H9 (cell line): ENCODE measurements at regions not wholly inside any gene's neighbourhood (a gene's known extent, or its start where the extent isn't known, plus 50 kb on each side); places are given as distances from the start of the nearest gene placed in this dataset.

Source experiments
- DNase-seq: peaks from one replicate; pipeline ENCODE4 v3.0.0-alpha.2; 2017
- H2AFZ ChIP-seq: one replicate; pipeline ENCODE4 v1.6.1; 2013; ENCODE audit warnings: mild to moderate bottlenecking, low read length, control low read depth, moderate library complexity
- H2AK5ac ChIP-seq: 2 replicates; pipeline ENCODE4 v1.6.1; 2013; ENCODE audit warnings: low read length, control low read depth, mixed read lengths; ENCODE audit not compliant: insufficient read length
- H2BK120ac ChIP-seq: one replicate; pipeline ENCODE4 v1.6.1; 2013; ENCODE audit warnings: low read depth, mild to moderate bottlenecking, low read length, control low read depth, inconsistent platforms; ENCODE audit not compliant: poor library complexity, severe bottlenecking
- H2BK12ac ChIP-seq: 2 replicates; pipeline ENCODE4 v1.6.1; 2013; ENCODE audit warnings: low read length, control low read depth, mixed read lengths, low read depth; ENCODE audit not compliant: insufficient read length
- H2BK15ac ChIP-seq: 2 replicates; pipeline ENCODE4 v1.6.1; 2013; ENCODE audit warnings: low read depth, low read length, control low read depth
- H2BK20ac ChIP-seq: one replicate; pipeline ENCODE4 v1.6.1; 2013; ENCODE audit warnings: low read depth, mild to moderate bottlenecking, low read length, control low read depth, inconsistent platforms; ENCODE audit not compliant: poor library complexity, severe bottlenecking
- H2BK5ac ChIP-seq: 2 replicates; pipeline ENCODE4 v1.6.1; 2013; ENCODE audit warnings: low read length, control low read depth, mixed read lengths; ENCODE audit not compliant: insufficient read length
- H3K14ac ChIP-seq: 2 replicates; pipeline ENCODE4 v1.6.1; 2013; ENCODE audit warnings: low read length, control low read depth; ENCODE audit not compliant: insufficient read depth
- H3K18ac ChIP-seq: 2 replicates; pipeline ENCODE4 v1.6.1; 2013; ENCODE audit warnings: low read depth, mild to moderate bottlenecking, mixed read lengths, low read length, control low read depth; ENCODE audit not compliant: insufficient read length
- H3K23ac ChIP-seq: 2 replicates; pipeline ENCODE4 v1.6.1; 2013; ENCODE audit warnings: low read length, control low read depth, mixed read lengths, low read depth; ENCODE audit not compliant: insufficient read length
- H3K23me2 ChIP-seq: 2 replicates; pipeline ENCODE4 v1.6.1; 2013; ENCODE audit warnings: low read depth, mild to moderate bottlenecking, mixed read lengths, low read length, control low read depth; ENCODE audit not compliant: insufficient read length, poor library complexity, severe bottlenecking
- H3K27ac ChIP-seq: 2 replicates; pipeline ENCODE4 v1.5.1; 2013; ENCODE audit warnings: low read length, control low read depth, mixed read lengths, low read depth; ENCODE audit not compliant: insufficient read length
- H3K27me3 ChIP-seq: 2 replicates; pipeline ENCODE4 v1.6.1; 2013; ENCODE audit warnings: low read length, control low read depth, inconsistent platforms; ENCODE audit not compliant: insufficient read depth
- H3K4ac ChIP-seq: 2 replicates; pipeline ENCODE4 v1.6.1; 2013; ENCODE audit warnings: low read depth, mild to moderate bottlenecking, control low read depth, inconsistent platforms, low read length, moderate library complexity
- H3K4me1 ChIP-seq: 2 replicates; pipeline ENCODE4 v1.6.1; 2013; ENCODE audit warnings: low read length, control low read depth, inconsistent platforms; ENCODE audit not compliant: insufficient read depth
- H3K4me2 ChIP-seq: 2 replicates; pipeline ENCODE4 v1.6.1; 2013; ENCODE audit warnings: low read length, control low read depth, mixed read lengths; ENCODE audit not compliant: insufficient read length, insufficient read depth
- H3K56ac ChIP-seq: 2 replicates; pipeline ENCODE4 v1.6.1; 2013; ENCODE audit warnings: low read depth, mild to moderate bottlenecking, mixed read lengths, low read length, control low read depth; ENCODE audit not compliant: insufficient read length
- H3K79me1 ChIP-seq: 2 replicates; pipeline ENCODE4 v1.6.1; 2013; ENCODE audit warnings: low read depth, mild to moderate bottlenecking, moderate library complexity, low read length, control low read depth, inconsistent platforms; ENCODE audit not compliant: insufficient read depth, poor library complexity, severe bottlenecking
- H3K79me2 ChIP-seq: 2 replicates; pipeline ENCODE4 v1.6.1; 2013; ENCODE audit warnings: low read length, control low read depth, inconsistent platforms; ENCODE audit not compliant: insufficient read depth
- H3K9ac ChIP-seq: 2 replicates; pipeline ENCODE4 v1.6.1; 2013; ENCODE audit warnings: low read length, control low read depth, mixed read lengths; ENCODE audit not compliant: insufficient read length; ENCODE audit errors: extremely low read depth
- H3K9me3 ChIP-seq: one replicate; pipeline ENCODE4 v1.6.1; 2013; ENCODE audit warnings: low read depth, low read length, inconsistent platforms; ENCODE audit not compliant: control insufficient read depth
- H3T11ph ChIP-seq: one replicate; pipeline ENCODE4 v1.6.1; 2013; ENCODE audit warnings: mild to moderate bottlenecking, low read length, control low read depth, inconsistent platforms
- H4K20me1 ChIP-seq: one replicate; pipeline ENCODE4 v1.6.1; 2013; ENCODE audit not compliant: control insufficient read depth, insufficient read length, insufficient read depth
- H4K5ac ChIP-seq: 2 replicates; pipeline ENCODE4 v1.6.1; 2013; ENCODE audit warnings: low read depth, mild to moderate bottlenecking, mixed read lengths, low read length, control low read depth; ENCODE audit not compliant: insufficient read length
- H4K8ac ChIP-seq: replicated peaks from 2 replicates; pipeline ENCODE4 v1.6.1; 2013; ENCODE audit warnings: low read length, control low read depth, mixed read lengths, low read depth; ENCODE audit not compliant: insufficient read length
- H4K91ac ChIP-seq: 2 replicates; pipeline ENCODE4 v1.6.1; 2013; ENCODE audit warnings: low read depth, mild to moderate bottlenecking, moderate library complexity, mixed read lengths, low read length, control low read depth; ENCODE audit not compliant: insufficient read length
- H3K27ac Mint-ChIP-seq, 3 experiments: 2 replicates in 2 of 3; 3 replicates in 1 of 3; pipeline ENCODE4 v1.8.0; 2020 to 2021; ENCODE audit warnings: mixed read lengths in 3 of 3, mild to moderate bottlenecking in 1 of 3, moderate library complexity in 1 of 3
- H3K27me3 Mint-ChIP-seq: 2 replicates; pipeline ENCODE4 v1.8.0; 2021; ENCODE audit warnings: low read depth, mild to moderate bottlenecking, moderate library complexity, mixed read lengths
- H3K36me3 Mint-ChIP-seq, 3 experiments: 2 replicates in 2 of 3; 3 replicates in 1 of 3; pipeline ENCODE4 v1.8.0; 2020 to 2021; ENCODE audit warnings: low read depth in 3 of 3, mixed read lengths in 3 of 3; ENCODE audit not compliant: insufficient read depth in 1 of 3
- H3K4me1 Mint-ChIP-seq, 2 experiments: 2 replicates each; pipeline ENCODE4 v1.8.0; 2020; ENCODE audit warnings: mixed read lengths in 2 of 2
- H3K4me3 Mint-ChIP-seq, 2 experiments: 2 replicates in 1 of 2; 3 replicates in 1 of 2; pipeline ENCODE4 v1.8.0; 2020 to 2021; ENCODE audit warnings: mild to moderate bottlenecking in 2 of 2, mixed read lengths in 2 of 2, moderate library complexity in 1 of 2
- H3K9me3 Mint-ChIP-seq, 2 experiments: 2 replicates in 1 of 2; 3 replicates in 1 of 2; pipeline ENCODE4 v1.8.0; 2020; ENCODE audit warnings: mild to moderate bottlenecking in 2 of 2, mixed read lengths in 2 of 2, moderate library complexity in 1 of 2
- CTCF ChIP-seq: fragments of 200-600 bp; sonication (generic); conservative IDR thresholded peaks from 3 replicates; pipeline ENCODE4 v1.8.0; 2021; ENCODE audit warnings: antibody characterized with exemption, mild to moderate bottlenecking
- WGBS: extraction: QIAGEN DNeasy Blood & Tissue Kit; methylation state at CpG from one replicate; pipeline ENCODE4 v1.1.7; 2013; ENCODE audit warnings: missing lambda C conversion rate, low lambda C conversion rate, mixed read lengths; ENCODE audit not compliant: insufficient read length; ENCODE audit errors: extremely low coverage; 5-methylcytosine and 5-hydroxymethylcytosine counted together

GRCh38 chr19:31723101-31723500 is 373.9 kb upstream of the TSHZ3 start:
- Mint-ChIP-seq H3K27ac (no peak overlapping the region), H3K36me3 (no peaks in the 10 kb centered on the region; a peak in 1 of 7 replicates), H3K4me1 (peaks cover 8% of the 10 kb centered on the region in 2 experiments), H3K27me3 (no peaks in the 10 kb centered on the region), H3K9me3 (peaks cover 1 to 6% of the 10 kb centered on the region in 2 experiments; a peak in 2 of 5 replicates), H3K4me3 (no peak overlapping the region)
- no peak overlapping the region for H2BK15ac ChIP-seq
- H3K27me3 ChIP-seq = no peaks in the 10 kb centered on the region
- no peak overlapping the region for H2BK20ac ChIP-seq
- no peak overlapping the region for H2AFZ ChIP-seq
- no peak overlapping the region for H3K14ac ChIP-seq
- H3K79me1 ChIP-seq = no peaks in the 10 kb centered on the region
- TF ChIP-seq CTCF = no peak
- H4K20me1 ChIP-seq = no peaks in the 10 kb centered on the region
- no peak overlapping the region for H3K56ac ChIP-seq
- H2BK12ac ChIP-seq = no peak overlapping the region
- H2BK120ac ChIP-seq = no peak overlapping the region
- DNase-seq = no peak
- H2BK5ac ChIP-seq = no peak overlapping the region
- no peaks in the 10 kb centered on the region for H3K23me2 ChIP-seq
- no peaks in the 10 kb centered on the region for H3K4me1 ChIP-seq
- no peak overlapping the region for H3K27ac ChIP-seq
- no peak overlapping the region for H4K8ac ChIP-seq
- no peaks in the 10 kb centered on the region for H3K79me2 ChIP-seq
- no peak overlapping the region for H3K9ac ChIP-seq
- H3K18ac ChIP-seq = no peak overlapping the region
- no peak overlapping the region for H4K91ac ChIP-seq
- no CpG with 5 or more reads among the region's 1 CpG for WGBS
- H3T11ph ChIP-seq = no peak overlapping the region
- no peak overlapping the region for H3K23ac ChIP-seq
- no peaks in the 10 kb centered on the region for H3K9me3 ChIP-seq
- H4K5ac ChIP-seq = no peak overlapping the region
- no peak overlapping the region for H3K4ac ChIP-seq
- H3K4me2 ChIP-seq = no peak overlapping the region
- no peak overlapping the region for H2AK5ac ChIP-seq
